ENCODE measurements at regions not wholly inside any gene's neighbourhood (a gene's known extent, or its start where the extent isn't known, plus 50 kb on each side); places are given as distances from the start of the nearest gene placed in this dataset.
A peak's percentile ranks its signal among the peaks of the same experiment; 100 is the strongest.

- no peak for TF ChIP-seq CTCF (IDR thresholded peaks at IDR 0.05; ENCODE audit: control insufficient read depth, extremely low read depth, insufficient read depth)
- DNase-seq (ENCODE audit: low read depth): no peak
- H3K4me3 ChIP-seq (ENCODE audit: low read depth, low read length): no peak overlapping the region
Measured at GRCh38 chr9:1708219-1708618, 306.9 kb upstream of the SMARCA2 start.

DNA sequence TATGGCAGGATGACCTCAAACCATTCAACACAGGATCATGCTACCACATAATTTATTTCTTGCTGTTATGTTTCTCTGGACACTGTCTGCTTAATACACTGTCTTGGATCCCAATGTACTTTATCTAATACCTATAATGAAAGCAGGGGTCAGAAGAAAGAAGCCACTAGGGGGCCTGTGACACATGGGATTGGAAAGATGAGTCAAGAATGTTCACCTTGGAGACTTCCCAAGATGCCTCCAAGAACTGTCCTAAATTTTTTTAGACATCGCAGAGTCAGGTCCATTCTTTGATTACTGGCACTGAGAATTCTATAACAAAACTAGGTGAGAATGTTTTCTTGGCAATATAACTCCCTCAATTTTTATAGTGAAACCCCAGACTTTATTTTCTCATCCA lies 305.8 kb upstream of the SMARCA2 start:
- peak; percentile 52 for TF ChIP-seq CTCF (IDR thresholded peaks at IDR 0.05; ENCODE audit: control insufficient read depth, extremely low read depth, insufficient read depth)
- H3K4me3 ChIP-seq (ENCODE audit: low read depth, low read length): no peak overlapping the region
- peak; percentile 23 for DNase-seq (ENCODE audit: low read depth)

- DNase-seq (ENCODE audit: low read depth): no peak
- no peak overlapping the region for H3K4me3 ChIP-seq (ENCODE audit: low read depth, low read length)
- no peak for TF ChIP-seq CTCF (IDR thresholded peaks at IDR 0.05; ENCODE audit: control insufficient read depth, extremely low read depth, insufficient read depth)
Measured at GRCh38 chr9:1712861-1713450, 302.2 kb upstream of the SMARCA2 start.

- no peak for TF ChIP-seq CTCF (IDR thresholded peaks at IDR 0.05; ENCODE audit: control insufficient read depth, extremely low read depth, insufficient read depth)
- no peak overlapping the region for H3K4me3 ChIP-seq (ENCODE audit: low read depth, low read length)
- DNase-seq (ENCODE audit: low read depth): no peak
Measured at GRCh38 chr9:1713841-1714240, 301.3 kb upstream of the SMARCA2 start.

GRCh38 chr9:1717882-1718281 lies 297.3 kb upstream of the SMARCA2 start:
- H3K4me3 ChIP-seq (ENCODE audit: low read depth, low read length): no peak overlapping the region
- no peak for DNase-seq (ENCODE audit: low read depth)
- no peak for TF ChIP-seq CTCF (IDR thresholded peaks at IDR 0.05; ENCODE audit: control insufficient read depth, extremely low read depth, insufficient read depth)

DNA sequence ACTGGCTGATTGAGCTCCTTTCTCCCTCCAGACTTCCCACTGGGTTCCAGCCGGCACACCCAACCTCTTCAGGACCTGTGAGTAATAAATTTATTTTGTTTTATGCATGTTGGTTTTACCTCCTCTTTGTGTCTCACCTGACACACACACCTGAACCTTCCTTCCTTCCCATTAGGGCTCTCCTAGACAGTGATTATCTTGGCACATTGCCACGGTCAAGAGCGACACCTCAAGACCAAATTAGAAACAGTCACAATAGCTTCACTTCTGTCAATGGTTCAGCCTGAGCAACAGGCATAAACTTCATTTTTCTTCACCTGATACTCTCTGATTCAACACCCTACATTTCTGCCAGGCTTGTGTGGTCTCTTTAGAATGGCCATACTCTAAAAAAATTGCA lies 296.3 kb upstream of the SMARCA2 start:
- H3K4me3 ChIP-seq (ENCODE audit: low read depth, low read length): no peak overlapping the region
- TF ChIP-seq CTCF (IDR thresholded peaks at IDR 0.05; ENCODE audit: control insufficient read depth, extremely low read depth, insufficient read depth): no peak
- DNase-seq (ENCODE audit: low read depth): no peak

- no peak for DNase-seq (ENCODE audit: low read depth)
- H3K4me3 ChIP-seq (ENCODE audit: low read depth, low read length): no peak overlapping the region
- TF ChIP-seq CTCF (IDR thresholded peaks at IDR 0.05; ENCODE audit: control insufficient read depth, extremely low read depth, insufficient read depth): no peak
Measured at GRCh38 chr9:1721196-1721595, 294.0 kb upstream of the SMARCA2 start.
